GM18499 (cell line): ENCODE measurements at regions not wholly inside any gene's neighbourhood (a gene's known extent, or its start where the extent isn't known, plus 50 kb on each side); places are given as distances from the start of the nearest gene placed in this dataset.
A peak's percentile ranks its signal among the peaks of the same experiment; 100 is the strongest.

ENCODE experiments used
- ATAC-seq: cut with Tn5 transposase; IDR thresholded peaks from one replicate; pipeline ENCODE4 v1.9.1; 2021; ENCODE audit warnings: moderate number of reproducible peaks; ENCODE audit not compliant: insufficient read depth, unreplicated experiment

- ATAC-seq: no peak
Observed at GRCh38 chr10:62727934-62728333, 76.6 kb upstream of the ADO start.

- no peak for ATAC-seq
Observed at GRCh38 chr10:62728479-62728878, 76.0 kb upstream of the ADO start.

GRCh38 chr10:62732841-62733653, 71.5 kb upstream of the ADO start:
- ATAC-seq: peak; percentile 77

- no peak for ATAC-seq
Observed at GRCh38 chr10:62733654-62734293, 70.7 kb upstream of the ADO start.

GRCh38 chr10:62734781-62735463, 69.6 kb upstream of the ADO start:
- no peak for ATAC-seq

GRCh38 chr10:62735464-62736167, 68.9 kb upstream of the ADO start:
- peak; percentile 37 for ATAC-seq

GRCh38 chr10:62736168-62736546, 68.4 kb upstream of the ADO start:
- ATAC-seq: no peak

- no peak for ATAC-seq
Observed at GRCh38 chr10:62738916-62739315, 65.6 kb upstream of the ADO start.

- ATAC-seq: no peak
Observed at GRCh38 chr10:62740885-62741745, 63.4 kb upstream of the ADO start.

- ATAC-seq: no peak
Observed at GRCh38 chr10:62741996-62742395, 62.5 kb upstream of the ADO start.

GRCh38 chr10:62742536-62743061, 61.9 kb upstream of the ADO start:
- no peak for ATAC-seq

- ATAC-seq: no peak
Observed at GRCh38 chr10:62744136-62744535, 60.4 kb upstream of the ADO start.

- no peak for ATAC-seq
Observed at GRCh38 chr10:62745581-62745980, 58.9 kb upstream of the ADO start.

- no peak for ATAC-seq
Observed at GRCh38 chr10:62746951-62747729, 57.4 kb upstream of the ADO start.

GRCh38 chr10:62748386-62748785, 56.1 kb upstream of the ADO start:
- no peak for ATAC-seq

- no peak for ATAC-seq
Observed at GRCh38 chr10:62749093-62749683, 55.3 kb upstream of the ADO start.
